ENCODE measurements at regions not wholly inside any gene's neighbourhood (a gene's known extent, or its start where the extent isn't known, plus 50 kb on each side); places are given as distances from the start of the nearest gene placed in this dataset.

DNA sequence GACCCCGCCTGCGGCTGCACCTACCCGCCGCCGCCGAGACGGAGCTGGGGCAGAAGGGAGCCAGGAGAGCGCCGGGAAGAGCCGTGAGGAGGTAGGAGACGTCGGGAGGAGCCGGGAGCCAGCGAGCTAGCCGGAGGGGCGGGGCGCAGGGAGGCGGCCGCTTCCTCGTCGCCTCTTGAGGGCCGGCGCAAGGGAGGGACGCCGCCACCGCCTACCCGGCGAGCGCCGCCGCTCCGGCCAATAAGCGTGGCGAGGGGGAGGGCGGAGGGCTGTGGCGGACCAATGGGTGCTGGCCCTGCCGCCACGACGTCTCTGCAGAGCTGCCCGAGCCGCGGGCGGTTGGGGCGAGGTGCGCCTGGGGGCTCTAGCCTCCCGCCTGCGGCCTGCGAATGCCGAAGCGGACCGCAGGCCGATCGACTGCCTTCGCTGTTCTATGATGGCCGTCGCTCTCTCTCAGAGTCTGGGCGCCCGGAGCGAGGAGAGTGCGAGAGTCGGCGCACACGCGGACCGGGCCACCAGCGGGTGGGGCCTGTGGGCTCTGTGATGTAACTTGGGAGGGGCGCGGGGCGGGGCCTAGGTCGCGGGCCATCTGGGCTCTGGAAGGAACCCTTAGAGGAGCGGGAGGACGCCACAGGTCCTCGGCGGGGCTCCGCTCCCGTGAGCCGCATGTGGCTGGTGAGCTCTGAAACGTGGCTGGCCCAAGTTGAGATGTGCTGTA is 72.7 kb upstream of the MAP4 start:
- TF ChIP-seq, protein P1, sequence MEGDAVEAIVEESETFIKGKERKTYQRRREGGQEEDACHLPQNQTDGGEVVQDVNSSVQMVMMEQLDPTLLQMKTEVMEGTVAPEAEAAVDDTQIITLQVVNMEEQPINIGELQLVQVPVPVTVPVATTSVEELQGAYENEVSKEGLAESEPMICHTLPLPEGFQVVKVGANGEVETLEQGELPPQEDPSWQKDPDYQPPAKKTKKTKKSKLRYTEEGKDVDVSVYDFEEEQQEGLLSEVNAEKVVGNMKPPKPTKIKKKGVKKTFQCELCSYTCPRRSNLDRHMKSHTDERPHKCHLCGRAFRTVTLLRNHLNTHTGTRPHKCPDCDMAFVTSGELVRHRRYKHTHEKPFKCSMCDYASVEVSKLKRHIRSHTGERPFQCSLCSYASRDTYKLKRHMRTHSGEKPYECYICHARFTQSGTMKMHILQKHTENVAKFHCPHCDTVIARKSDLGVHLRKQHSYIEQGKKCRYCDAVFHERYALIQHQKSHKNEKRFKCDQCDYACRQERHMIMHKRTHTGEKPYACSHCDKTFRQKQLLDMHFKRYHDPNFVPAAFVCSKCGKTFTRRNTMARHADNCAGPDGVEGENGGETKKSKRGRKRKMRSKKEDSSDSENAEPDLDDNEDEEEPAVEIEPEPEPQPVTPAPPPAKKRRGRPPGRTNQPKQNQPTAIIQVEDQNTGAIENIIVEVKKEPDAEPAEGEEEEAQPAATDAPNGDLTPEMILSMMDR (IDR thresholded peaks at IDR 0.05), result peak in 1 of 6 experiments; percentile 18
- peak; percentile 40 to 84 for TF ChIP-seq POLR2A (IDR thresholded peaks at IDR 0.05)
